ENCODE measurements at regions not wholly inside any gene's neighbourhood (a gene's known extent, or its start where the extent isn't known, plus 50 kb on each side); places are given as distances from the start of the nearest gene placed in this dataset.

- TF ChIP-seq CTCF (IDR thresholded peaks at IDR 0.05) (no peak), POLR2A (IDR thresholded peaks at IDR 0.05) (no peak), EP300 (IDR thresholded peaks at IDR 0.05) (no peak), POLR2AphosphoS5 (IDR thresholded peaks at IDR 0.05) (no peak)
These were observed 789.3 kb downstream of the TMTC2 start for GRCh38 chr12:83476006-83476405.
